ENCODE measurements at regions not wholly inside any gene's neighbourhood (a gene's known extent, or its start where the extent isn't known, plus 50 kb on each side); places are given as distances from the start of the nearest gene placed in this dataset.

GRCh38 chr2:7292154-7292691, 375.0 kb downstream of the RNF144A start:
- DNase-seq (no peak), ATAC-seq (ENCODE audit: low read depth in 2 of 2) (no peak)
- no peaks in the 10 kb centered on the region for H3K36me3 Mint-ChIP-seq
- no peaks in the 10 kb centered on the region for H3K27me3 Mint-ChIP-seq
- H3K27ac Mint-ChIP-seq: no peak overlapping the region
- H3K4me1 Mint-ChIP-seq: no peaks in the 10 kb centered on the region
- H3K4me3 Mint-ChIP-seq: no peak overlapping the region
- H3K9me3 Mint-ChIP-seq: peaks cover 0 to 4% (median 0%) of the 10 kb centered on the region in 7 donors

DNA sequence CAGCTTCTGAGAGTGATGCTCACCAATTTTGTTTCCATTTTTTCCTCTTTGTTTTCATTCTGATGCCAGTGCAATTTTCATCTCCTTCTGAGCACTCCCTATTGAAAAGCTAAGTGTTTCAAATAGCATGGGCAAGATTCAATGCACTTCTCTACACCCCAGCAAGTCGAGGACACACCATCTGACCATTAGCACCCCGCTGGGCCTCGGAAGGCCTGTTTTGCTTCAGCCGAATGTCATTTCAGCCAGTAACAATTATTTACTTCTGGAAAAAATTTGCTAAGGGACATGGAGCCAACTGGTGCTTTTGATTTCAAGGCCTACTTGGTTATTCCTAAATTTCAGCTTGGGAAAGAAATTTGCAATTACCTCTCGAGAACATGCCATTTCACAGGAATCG, 392.4 kb downstream of the RNF144A start:
- H3K4me1 Mint-ChIP-seq: no peaks in the 10 kb centered on the region
- no peaks in the 10 kb centered on the region for H3K36me3 Mint-ChIP-seq
- ATAC-seq (ENCODE audit: low read depth in 2 of 2) (no peak), DNase-seq (no peak)
- H3K4me3 Mint-ChIP-seq: no peak overlapping the region
- H3K27me3 Mint-ChIP-seq: no peaks in the 10 kb centered on the region
- no peaks in the 10 kb centered on the region for H3K9me3 Mint-ChIP-seq
- no peak overlapping the region for H3K27ac Mint-ChIP-seq

GRCh38 chr2:7324706-7325105, 407.5 kb downstream of the RNF144A start:
- Mint-ChIP-seq H3K36me3 (no peaks in the 10 kb centered on the region), H3K27ac (no peak overlapping the region), H3K9me3 (no peaks in the 10 kb centered on the region), H3K27me3 (peaks cover 4 to 24% (median 6%) of the 10 kb centered on the region in 3 donors), H3K4me1 (no peaks in the 10 kb centered on the region), H3K4me3 (no peak overlapping the region)
- ATAC-seq (ENCODE audit: low read depth in 2 of 2) (no peak), DNase-seq (no peak)

DNA sequence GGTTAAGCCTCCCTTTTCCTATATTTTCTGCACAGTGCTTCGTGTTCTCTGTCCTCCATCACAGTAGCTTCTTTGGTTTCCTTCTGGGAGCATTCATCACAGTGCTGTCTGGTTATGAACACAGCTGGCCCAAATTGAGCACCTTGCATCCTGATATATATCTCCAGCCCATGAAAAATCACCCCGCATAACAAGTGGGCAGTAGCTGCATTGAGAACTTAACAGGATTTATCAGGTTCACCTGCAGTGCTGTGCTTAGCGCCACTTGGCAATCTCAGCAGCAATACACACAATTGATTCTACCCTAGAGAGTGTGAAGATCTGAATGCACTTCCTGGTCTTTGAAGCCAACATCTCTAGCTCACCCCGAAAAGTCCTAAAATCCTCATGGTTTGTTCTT, 408.0 kb downstream of the RNF144A start:
- Mint-ChIP-seq H3K4me3 (no peak overlapping the region), H3K9me3 (no peaks in the 10 kb centered on the region), H3K4me1 (no peaks in the 10 kb centered on the region), H3K27me3 (peaks cover 4 to 20% (median 6%) of the 10 kb centered on the region in 3 donors), H3K27ac (no peak overlapping the region), H3K36me3 (no peaks in the 10 kb centered on the region)
- ATAC-seq (ENCODE audit: low read depth in 2 of 2) (no peak), DNase-seq (no peak)

DNA sequence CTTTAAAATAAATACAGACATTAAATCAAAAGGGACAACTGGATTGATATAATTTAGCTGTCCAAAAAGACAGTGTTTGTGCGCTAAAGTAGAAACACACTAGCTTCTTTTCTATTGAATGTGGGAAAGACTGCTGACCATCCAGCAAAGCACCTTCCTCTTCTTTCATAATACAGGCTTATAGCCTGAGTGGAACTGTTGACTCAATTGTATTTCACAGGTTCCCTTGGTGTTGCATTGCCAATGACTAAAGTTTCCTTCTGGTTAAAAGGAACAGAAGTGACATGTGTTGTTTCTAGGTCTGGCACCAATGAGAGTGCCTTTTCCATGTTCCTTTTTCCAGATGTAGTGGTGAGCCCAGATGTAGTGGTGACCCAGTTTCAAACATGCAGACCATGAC, 412.3 kb downstream of the RNF144A start:
- no peak overlapping the region for H3K27ac Mint-ChIP-seq
- ATAC-seq (ENCODE audit: low read depth in 2 of 2) (no peak), DNase-seq (no peak)
- peaks cover 0 to 7% (median 5%) of the 10 kb centered on the region in 3 donors for H3K27me3 Mint-ChIP-seq
- H3K36me3 Mint-ChIP-seq: no peaks in the 10 kb centered on the region
- H3K9me3 Mint-ChIP-seq: no peaks in the 10 kb centered on the region
- no peaks in the 10 kb centered on the region for H3K4me1 Mint-ChIP-seq
- H3K4me3 Mint-ChIP-seq: no peak overlapping the region

DNA sequence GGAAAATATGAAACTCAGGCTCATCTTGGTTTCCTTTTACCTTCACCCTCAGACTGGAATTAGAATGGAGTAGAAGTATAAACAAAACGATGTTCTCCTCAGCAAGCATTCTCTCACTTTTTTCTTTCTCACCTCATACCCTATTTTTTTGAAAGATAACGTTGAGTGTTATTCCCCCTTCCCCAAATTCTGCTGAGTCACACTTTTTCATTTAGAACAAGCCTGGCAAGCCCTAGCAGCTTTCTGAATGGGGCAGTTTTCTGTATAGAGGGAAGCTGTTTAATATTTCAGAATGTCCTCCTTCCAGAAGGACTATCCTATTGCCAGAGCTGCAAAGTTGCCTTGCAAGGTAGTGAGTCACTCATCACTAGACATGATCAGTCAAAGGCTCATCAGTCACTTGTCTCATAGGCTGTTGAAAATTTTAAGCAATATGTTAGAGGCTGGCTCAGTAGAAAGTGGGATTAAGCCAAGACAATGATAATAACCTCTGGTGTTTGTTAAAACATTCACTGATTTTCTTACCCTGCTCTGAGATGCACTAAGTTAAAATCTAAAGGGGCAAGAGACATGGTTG, 416.1 kb downstream of the RNF144A start:
- no peaks in the 10 kb centered on the region for H3K9me3 Mint-ChIP-seq
- H3K4me1 Mint-ChIP-seq: no peaks in the 10 kb centered on the region
- H3K4me3 Mint-ChIP-seq: no peak overlapping the region
- ATAC-seq (ENCODE audit: low read depth in 2 of 2) (no peak), DNase-seq (no peak)
- no peaks in the 10 kb centered on the region for H3K36me3 Mint-ChIP-seq
- no peak overlapping the region for H3K27ac Mint-ChIP-seq
- H3K27me3 Mint-ChIP-seq: peaks cover 9 to 12% (median 11%) of the 10 kb centered on the region in 3 donors

GRCh38 chr2:7333960-7334493, 416.8 kb downstream of the RNF144A start:
- H3K36me3 Mint-ChIP-seq: no peaks in the 10 kb centered on the region

GRCh38 chr2:7338961-7339360, 421.7 kb downstream of the RNF144A start:
- H3K9me3 Mint-ChIP-seq: no peaks in the 10 kb centered on the region
- no peaks in the 10 kb centered on the region for H3K4me1 Mint-ChIP-seq
- ATAC-seq (ENCODE audit: low read depth in 2 of 2) (no peak), DNase-seq (no peak)
- H3K4me3 Mint-ChIP-seq: no peak overlapping the region
- peaks cover 7 to 11% (median 9%) of the 10 kb centered on the region in 3 donors for H3K27me3 Mint-ChIP-seq
- H3K27ac Mint-ChIP-seq: no peak overlapping the region
- no peaks in the 10 kb centered on the region for H3K36me3 Mint-ChIP-seq

More at GRCh38 chr2:7333960-7334493, 416.8 kb downstream of the RNF144A start:
- Mint-ChIP-seq H3K4me1 (no peaks in the 10 kb centered on the region), H3K9me3 (no peaks in the 10 kb centered on the region), H3K27ac (no peak overlapping the region), H3K27me3 (peaks cover 9 to 12% (median 11%) of the 10 kb centered on the region in 3 donors), H3K4me3 (no peak overlapping the region)
- DNase-seq (no peak), ATAC-seq (ENCODE audit: low read depth in 2 of 2) (no peak)

- no peak for ATAC-seq (ENCODE audit: low read depth in 2 of 2)
- H3K27ac Mint-ChIP-seq: no peak overlapping the region
These were observed 429.1 kb downstream of the RNF144A start for GRCh38 chr2:7346336-7346735.

DNA sequence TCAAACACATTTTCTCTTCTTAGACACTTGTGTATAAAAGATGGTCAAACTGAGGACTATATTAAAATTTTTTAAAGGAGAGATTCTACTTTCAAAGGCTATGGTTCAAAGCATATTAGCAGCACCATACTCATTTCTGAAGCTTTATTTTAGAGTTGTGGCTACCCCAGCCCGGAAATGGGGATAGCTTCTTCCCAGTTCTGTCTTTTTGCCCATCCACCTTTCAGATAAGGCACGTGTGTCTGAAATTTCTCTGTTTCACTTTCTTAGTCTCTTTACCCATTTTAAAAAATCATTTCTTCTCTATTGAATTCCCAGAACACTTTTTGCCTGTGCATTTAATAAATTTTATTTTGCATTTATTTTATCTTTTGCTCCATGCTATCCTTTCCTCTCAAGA, 431.5 kb downstream of the RNF144A start:
- H3K9me3 Mint-ChIP-seq: no peaks in the 10 kb centered on the region
- H3K4me3 Mint-ChIP-seq: no peak overlapping the region
- no peak overlapping the region for H3K27ac Mint-ChIP-seq
- ATAC-seq (ENCODE audit: low read depth in 2 of 2) (no peak), DNase-seq (no peak)
- no peaks in the 10 kb centered on the region for H3K27me3 Mint-ChIP-seq
- no peaks in the 10 kb centered on the region for H3K36me3 Mint-ChIP-seq
- H3K4me1 Mint-ChIP-seq: no peaks in the 10 kb centered on the region

More at GRCh38 chr2:7346336-7346735, 429.1 kb downstream of the RNF144A start:
- no peaks in the 10 kb centered on the region for H3K4me1 Mint-ChIP-seq
- DNase-seq: no peak
- no peaks in the 10 kb centered on the region for H3K27me3 Mint-ChIP-seq
- H3K4me3 Mint-ChIP-seq: no peak overlapping the region
- no peaks in the 10 kb centered on the region for H3K36me3 Mint-ChIP-seq
- no peaks in the 10 kb centered on the region for H3K9me3 Mint-ChIP-seq

- no peak for ATAC-seq (ENCODE audit: low read depth in 2 of 2)
- no peak for DNase-seq
- Mint-ChIP-seq H3K4me3 (no peak overlapping the region), H3K27ac (no peak overlapping the region), H3K27me3 (no peaks in the 10 kb centered on the region), H3K36me3 (no peaks in the 10 kb centered on the region), H3K4me1 (no peaks in the 10 kb centered on the region), H3K9me3 (no peaks in the 10 kb centered on the region)
These were observed 435.0 kb downstream of the RNF144A start for GRCh38 chr2:7352191-7352590.

DNA sequence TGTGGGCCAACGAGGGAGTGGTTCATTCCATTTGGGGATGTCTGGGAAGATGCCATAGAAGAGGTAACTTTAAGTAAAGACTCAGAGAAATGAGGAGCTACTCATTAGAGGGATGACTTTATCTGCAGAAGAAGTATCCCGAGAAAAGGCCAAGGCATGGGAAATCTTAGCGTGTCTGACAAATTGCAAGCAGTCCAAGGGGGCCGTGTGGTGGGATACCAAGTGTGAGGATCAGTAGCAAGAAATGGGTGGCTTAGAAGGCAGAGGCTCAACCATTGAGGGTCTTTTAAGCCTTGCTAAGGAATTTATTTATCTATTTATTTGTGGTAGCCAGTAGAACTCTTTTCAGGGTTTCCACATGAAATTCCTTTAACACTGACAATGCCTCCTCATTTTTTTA, 436.4 kb downstream of the RNF144A start:
- H3K27ac Mint-ChIP-seq: no peak overlapping the region

GRCh38 chr2:7355781-7356180, 438.6 kb downstream of the RNF144A start:
- DNase-seq (no peak), ATAC-seq (ENCODE audit: low read depth in 2 of 2) (no peak)
- no peaks in the 10 kb centered on the region for H3K4me1 Mint-ChIP-seq
- H3K9me3 Mint-ChIP-seq: no peaks in the 10 kb centered on the region
- H3K4me3 Mint-ChIP-seq: no peak overlapping the region
- H3K27ac Mint-ChIP-seq: peak overlapping the region in 1 of 6 donors; percentile 27
- no peaks in the 10 kb centered on the region for H3K36me3 Mint-ChIP-seq
- peaks cover 0 to 7% (median 0%) of the 10 kb centered on the region in 3 donors for H3K27me3 Mint-ChIP-seq

More for the DNA sequence above, 436.4 kb downstream of the RNF144A start:
- H3K9me3 Mint-ChIP-seq: no peaks in the 10 kb centered on the region
- ATAC-seq (ENCODE audit: low read depth in 2 of 2): no peak
- H3K4me1 Mint-ChIP-seq: no peaks in the 10 kb centered on the region
- H3K27me3 Mint-ChIP-seq: peaks cover 0 to 7% (median 0%) of the 10 kb centered on the region in 3 donors
- H3K36me3 Mint-ChIP-seq: no peaks in the 10 kb centered on the region
- DNase-seq: no peak
- H3K4me3 Mint-ChIP-seq: no peak overlapping the region

- Mint-ChIP-seq H3K27me3 (peaks cover 0 to 7% (median 0%) of the 10 kb centered on the region in 3 donors), H3K36me3 (no peaks in the 10 kb centered on the region), H3K4me1 (no peaks in the 10 kb centered on the region), H3K4me3 (no peak overlapping the region), H3K9me3 (no peaks in the 10 kb centered on the region), H3K27ac (no peak overlapping the region)
- ATAC-seq (ENCODE audit: low read depth in 2 of 2): no peak
- no peak for DNase-seq
These were observed 439.8 kb downstream of the RNF144A start for GRCh38 chr2:7356909-7357584.
